ENCODE measurements at regions not wholly inside any gene's neighbourhood (a gene's known extent, or its start where the extent isn't known, plus 50 kb on each side); places are given as distances from the start of the nearest gene placed in this dataset.
A peak's percentile ranks its signal among the peaks of the same experiment; 100 is the strongest.

DNA sequence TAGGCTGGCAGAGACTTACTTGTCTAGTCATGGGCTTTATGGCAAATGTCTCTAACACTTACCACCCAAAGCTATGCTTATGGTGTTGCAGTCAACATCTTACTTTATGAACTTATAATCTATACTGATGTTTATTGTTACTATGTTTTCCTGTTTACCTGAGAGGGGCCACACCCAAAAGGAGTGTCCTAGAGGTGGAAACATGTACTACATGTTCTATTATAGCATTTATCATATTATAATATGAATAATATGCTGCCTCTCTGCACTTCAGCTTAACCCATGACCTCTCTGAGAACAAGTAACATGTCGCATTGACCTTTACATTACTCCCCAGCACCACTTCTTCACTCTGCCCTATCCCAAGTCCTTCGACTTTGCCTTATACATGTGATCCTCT, 501.8 kb downstream of the ETNK1 start:
- TF ChIP-seq CTCF (conservative IDR thresholded peaks at IDR 0.05; ENCODE audit: low read length) (0 out of 2 replicates have a peak, but pooled peaks have one; percentile 12), EZH2phosphoT487 (IDR thresholded peaks at IDR 0.05; ENCODE audit: borderline replicate concordance, low read depth, low read length) (no peak)
